A549 (cell line): ENCODE measurements at regions not wholly inside any gene's neighbourhood (a gene's known extent, or its start where the extent isn't known, plus 50 kb on each side); places are given as distances from the start of the nearest gene placed in this dataset.

ENCODE experiments used
- ATAC-seq, 2 experiments: fragments of 200-7000 bp in 1 of 2; fragments of >200 bp in 1 of 2; cut with Nextera tagmentation in 1 of 2; cut with Tn5 transposase in 1 of 2; 3 replicates each; pipeline versions ENCODE4 v1.8.0 to v1.9.1; 2018 to 2020; ENCODE audit warnings: mild to moderate bottlenecking in 1 of 2, moderate library complexity in 1 of 2
- CTCF ChIA-PET: fragments of 300-600 bp; sonication (Branson Sonifier 250); formaldehyde crosslinking; extraction: SDS; loops from one replicate; lab custom pipeline; 2021; ENCODE audit warnings: antibody characterized with exemption, inconsistent platforms; lab: Yijun Ruan, JAX
- POLR2A ChIA-PET: fragments of 350-600 bp; formaldehyde crosslinking; extraction: SDS; loops from one replicate; lab custom pipeline; 2021; ENCODE audit warnings: antibody characterized with exemption, inconsistent platforms; lab: Yijun Ruan, JAX
- DNase-seq, 2 experiments: peaks; one replicate each; pipeline versions ENCODE4 v3.0.0 to v3.0.0-alpha.2; 2011 to 2016; ENCODE audit warnings: low read depth in 1 of 2, low spot score in 1 of 2
- FAIRE-seq: peaks from 2 replicates; lab custom pipeline; 2011; peaks lifted over from hg19 to GRCh38; lab: Jason Lieb, UNC
- H3K27ac ChIP-seq, 2 experiments: fragments of >200 bp; sonication (Bioruptor Twin); formaldehyde crosslinking; 3 replicates each; pipeline ENCODE4 v1.5.1; 2016 to 2017
- H3K4me1 ChIP-seq: fragments of >200 bp; sonication (Bioruptor Twin); formaldehyde crosslinking; 3 replicates; pipeline ENCODE4 v1.6.1; 2016
- H3K4me2 ChIP-seq: fragments of >200 bp; sonication (Bioruptor Twin); formaldehyde crosslinking; 3 replicates; pipeline ENCODE4 v1.6.1; 2016
- H3K4me3 ChIP-seq: fragments of >200 bp; sonication (Bioruptor Twin); formaldehyde crosslinking; 3 replicates; pipeline ENCODE4 v1.5.1; 2016
- H3K9me3 ChIP-seq: fragments of >200 bp; sonication (Bioruptor Twin); formaldehyde crosslinking; 3 replicates; pipeline ENCODE4 v1.6.1; 2016
- CBX8 ChIP-seq: fragments of 200-600 bp; sonication (generic); IDR thresholded peaks from 2 replicates; pipeline ENCODE4 v1.6.1; 2016
- CHD4 ChIP-seq: fragments of 200-600 bp; sonication (generic); IDR thresholded peaks from 2 replicates; pipeline ENCODE4 v1.6.1; 2016; ENCODE audit warnings: antibody characterized with exemption, mild to moderate bottlenecking, borderline replicate concordance
- EHF ChIP-seq: fragments of 250-450 bp; sonication (Bioruptor Pico); IDR thresholded peaks from 2 replicates; pipeline ENCODE4 v1.5.0; 2020; ENCODE audit warnings: mild to moderate bottlenecking
- FOSB ChIP-seq: fragments of 250-450 bp; sonication (Bioruptor Pico); IDR thresholded peaks from 2 replicates; pipeline ENCODE4 v1.5.0; 2020; ENCODE audit warnings: mild to moderate bottlenecking, moderate library complexity
- FOXS1 ChIP-seq: fragments of 250-450 bp; sonication (Bioruptor Pico); IDR thresholded peaks from 2 replicates; pipeline ENCODE4 v1.5.0; 2020; ENCODE audit warnings: mild to moderate bottlenecking, moderate library complexity
- HEYL ChIP-seq: fragments of 250-450 bp; sonication (Bioruptor Pico); IDR thresholded peaks from 2 replicates; pipeline ENCODE4 v1.8.0; 2021; ENCODE audit warnings: mild to moderate bottlenecking, moderate library complexity
- HOXA7 ChIP-seq: fragments of 250-450 bp; sonication (Bioruptor Pico); IDR thresholded peaks from 2 replicates; pipeline ENCODE4 v1.5.0; 2020; ENCODE audit warnings: mild to moderate bottlenecking, moderate library complexity
- JUN ChIP-seq, 2 experiments: fragments of >200 bp; sonication (Bioruptor Twin); formaldehyde crosslinking; IDR thresholded peaks; 2 replicates in 1 of 2; 3 replicates in 1 of 2; pipeline ENCODE4 v1.6.1; 2016 to 2017
- JUNB ChIP-seq: fragments of >200 bp; sonication (Bioruptor Twin); formaldehyde crosslinking; IDR thresholded peaks from 2 replicates; pipeline ENCODE4 v1.6.1; 2016
- NFE2L2 ChIP-seq: fragments of 150-350 bp; conservative IDR thresholded peaks from 2 replicates; pipeline ENCODE4 v1.6.1; 2014; ENCODE audit warnings: low read length
- NR3C1 ChIP-seq: fragments of >200 bp; sonication (Bioruptor Twin); formaldehyde crosslinking; IDR thresholded peaks from 3 replicates; pipeline ENCODE4 v1.6.1; 2017
- RCOR1 ChIP-seq: fragments of 150-350 bp; IDR thresholded peaks from 2 replicates; pipeline ENCODE4 v1.6.1; 2014; ENCODE audit warnings: antibody characterized with exemption, low read length, low read depth
- RFX5 ChIP-seq: fragments of 450-650 bp; IDR thresholded peaks from 2 replicates; pipeline ENCODE4 v1.7.1; 2014; ENCODE audit warnings: antibody characterized with exemption, mild to moderate bottlenecking, moderate library complexity
- SMC3 ChIP-seq: fragments of >200 bp; sonication (Bioruptor Twin); formaldehyde crosslinking; IDR thresholded peaks from 3 replicates; pipeline ENCODE4 v1.6.1; 2018; ENCODE audit warnings: inconsistent platforms
- TP53 ChIP-seq: fragments of 250-450 bp; sonication (Bioruptor Pico); IDR thresholded peaks from 2 replicates; pipeline ENCODE4 v1.5.0; 2021; ENCODE audit warnings: mild to moderate bottlenecking, moderate library complexity
- ZC3H11A ChIP-seq: fragments of 450-650 bp; IDR thresholded peaks from 2 replicates; pipeline ENCODE4 v1.6.1; 2014; ENCODE audit warnings: antibody characterized with exemption, mild to moderate bottlenecking
- ZNF302 ChIP-seq: fragments of 250-450 bp; sonication (Bioruptor Pico); IDR thresholded peaks from 2 replicates; pipeline ENCODE4 v1.9.0; 2021; ENCODE audit warnings: inconsistent platforms, mild to moderate bottlenecking, moderate library complexity
- WGBS: methylation state at CpG from one replicate; pipeline ENCODE4 v1.1.6; 2017; ENCODE audit errors: missing lambda C conversion rate; 5-methylcytosine and 5-hydroxymethylcytosine counted together
- TF ChIP-seq, protein P1 (sequence below): fragments of >200 bp; sonication (Bioruptor Twin); formaldehyde crosslinking; IDR thresholded peaks from 3 replicates; pipeline ENCODE4 v1.5.1; 2016
- TF ChIP-seq, protein P2 (sequence below): fragments of >200 bp; sonication (Bioruptor Twin); formaldehyde crosslinking; IDR thresholded peaks from 2 replicates; pipeline ENCODE4 v1.6.1; 2016
- TF ChIP-seq, protein P3 (sequence below): IDR thresholded peaks from 2 replicates; pipeline ENCODE4 v1.6.1; 2012
- TF ChIP-seq, protein P4 (sequence below): fragments of 200-600 bp; sonication (generic); IDR thresholded peaks from 2 replicates; pipeline ENCODE4 v1.6.1; 2016; ENCODE audit warnings: antibody characterized with exemption, mild to moderate bottlenecking, moderate library complexity
- TF ChIP-seq, protein P5 (sequence below): IDR thresholded peaks from 2 replicates; pipeline ENCODE4 v1.6.1; 2012; ENCODE audit warnings: low read depth, borderline replicate concordance

DNA sequence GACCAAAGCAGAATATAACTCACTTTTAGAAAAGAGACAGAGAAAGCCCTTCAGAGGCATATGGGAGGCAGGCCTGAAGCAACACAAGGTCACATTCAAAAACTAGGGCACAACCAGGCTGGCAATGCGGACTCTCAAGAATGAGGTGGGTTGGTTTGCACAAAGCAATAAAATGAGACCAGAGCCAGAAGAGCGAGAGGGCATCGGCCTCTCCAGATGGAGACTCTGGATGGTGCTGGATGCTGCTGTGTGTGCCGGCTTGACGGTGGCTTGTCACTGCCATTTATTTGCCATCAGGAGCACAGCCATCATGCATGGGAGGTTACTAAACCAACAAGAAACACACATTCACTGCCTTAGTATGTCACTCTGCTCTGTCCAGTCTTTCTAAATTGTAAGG lies 649.4 kb downstream of the DIAPH3 start:
- Histone ChIP-seq H3K27ac (no peak overlapping the region), H3K4me3 (no peak overlapping the region), H3K4me2 (no peak overlapping the region), H3K9me3 (no peaks in the 10 kb centered on the region), H3K4me1 (no peaks in the 10 kb centered on the region)
- ChIA-PET POLR2A (no interaction called here), CTCF (no interaction called here)
- TF ChIP-seq SMC3 (no peak), ZNF302 (no peak), CHD4 (no peak), ZC3H11A (no peak), CBX8 (no peak), RCOR1 (no peak), FOXS1 (CRISPR knock-in tag) (no peak), FOSB (no peak), RFX5 (no peak), JUNB (no peak), JUN (IDR thresholded peaks at IDR 0.05) (no peak)
- TF ChIP-seq, protein P1, sequence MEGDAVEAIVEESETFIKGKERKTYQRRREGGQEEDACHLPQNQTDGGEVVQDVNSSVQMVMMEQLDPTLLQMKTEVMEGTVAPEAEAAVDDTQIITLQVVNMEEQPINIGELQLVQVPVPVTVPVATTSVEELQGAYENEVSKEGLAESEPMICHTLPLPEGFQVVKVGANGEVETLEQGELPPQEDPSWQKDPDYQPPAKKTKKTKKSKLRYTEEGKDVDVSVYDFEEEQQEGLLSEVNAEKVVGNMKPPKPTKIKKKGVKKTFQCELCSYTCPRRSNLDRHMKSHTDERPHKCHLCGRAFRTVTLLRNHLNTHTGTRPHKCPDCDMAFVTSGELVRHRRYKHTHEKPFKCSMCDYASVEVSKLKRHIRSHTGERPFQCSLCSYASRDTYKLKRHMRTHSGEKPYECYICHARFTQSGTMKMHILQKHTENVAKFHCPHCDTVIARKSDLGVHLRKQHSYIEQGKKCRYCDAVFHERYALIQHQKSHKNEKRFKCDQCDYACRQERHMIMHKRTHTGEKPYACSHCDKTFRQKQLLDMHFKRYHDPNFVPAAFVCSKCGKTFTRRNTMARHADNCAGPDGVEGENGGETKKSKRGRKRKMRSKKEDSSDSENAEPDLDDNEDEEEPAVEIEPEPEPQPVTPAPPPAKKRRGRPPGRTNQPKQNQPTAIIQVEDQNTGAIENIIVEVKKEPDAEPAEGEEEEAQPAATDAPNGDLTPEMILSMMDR = no peak
- no peak for FAIRE-seq
- WGBS = 78% methylated on average over 5 of the region's 5 CpGs
- DNase-seq = no peak
- ATAC-seq = no peak

DNA sequence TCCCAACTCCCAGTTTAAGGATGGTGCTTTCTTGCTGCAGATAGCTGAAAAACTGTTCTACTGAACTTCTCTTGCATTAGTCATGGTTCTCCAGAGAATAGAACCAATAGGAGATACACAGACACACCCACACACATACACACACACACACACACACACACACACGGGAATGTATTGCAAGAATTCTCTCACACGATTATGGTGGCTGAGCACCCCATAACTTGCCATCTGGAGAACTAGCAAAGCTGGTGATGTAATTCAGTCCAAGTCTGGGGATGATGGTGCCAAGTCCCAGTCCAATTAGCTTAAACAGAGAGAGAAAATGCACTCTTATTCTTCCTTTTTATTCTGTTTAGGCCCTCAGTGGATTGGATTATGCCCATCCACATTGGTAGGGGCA lies 643.9 kb downstream of the DIAPH3 start:
- FAIRE-seq (no peak), ATAC-seq (no peak), DNase-seq (no peak)
- Histone ChIP-seq H3K4me3 (no peak overlapping the region), H3K4me2 (no peak overlapping the region), H3K27ac (no peak overlapping the region), H3K9me3 (no peaks in the 10 kb centered on the region), H3K4me1 (no peaks in the 10 kb centered on the region)
- WGBS = 7% methylated on average over 2 of the region's 2 CpGs
- TF ChIP-seq RCOR1 (no peak), FOXS1 (CRISPR knock-in tag) (no peak), EHF (CRISPR knock-in tag) (no peak), JUN (IDR thresholded peaks at IDR 0.05) (no peak), RFX5 (no peak), NFE2L2 (no peak), CBX8 (no peak), HEYL (CRISPR knock-in tag) (no peak), TP53 (CRISPR knock-in tag) (no peak), HOXA7 (no peak), ZNF302 (no peak), NR3C1 (no peak)
- TF ChIP-seq, protein P2, sequence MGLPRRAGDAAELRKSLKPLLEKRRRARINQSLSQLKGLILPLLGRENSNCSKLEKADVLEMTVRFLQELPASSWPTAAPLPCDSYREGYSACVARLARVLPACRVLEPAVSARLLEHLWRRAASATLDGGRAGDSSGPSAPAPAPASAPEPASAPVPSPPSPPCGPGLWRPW = no peak
- TF ChIP-seq, protein P3, sequence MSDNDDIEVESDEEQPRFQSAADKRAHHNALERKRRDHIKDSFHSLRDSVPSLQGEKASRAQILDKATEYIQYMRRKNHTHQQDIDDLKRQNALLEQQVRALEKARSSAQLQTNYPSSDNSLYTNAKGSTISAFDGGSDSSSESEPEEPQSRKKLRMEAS = no peak
- TF ChIP-seq, protein P1 = no peak
- TF ChIP-seq, protein P4, sequence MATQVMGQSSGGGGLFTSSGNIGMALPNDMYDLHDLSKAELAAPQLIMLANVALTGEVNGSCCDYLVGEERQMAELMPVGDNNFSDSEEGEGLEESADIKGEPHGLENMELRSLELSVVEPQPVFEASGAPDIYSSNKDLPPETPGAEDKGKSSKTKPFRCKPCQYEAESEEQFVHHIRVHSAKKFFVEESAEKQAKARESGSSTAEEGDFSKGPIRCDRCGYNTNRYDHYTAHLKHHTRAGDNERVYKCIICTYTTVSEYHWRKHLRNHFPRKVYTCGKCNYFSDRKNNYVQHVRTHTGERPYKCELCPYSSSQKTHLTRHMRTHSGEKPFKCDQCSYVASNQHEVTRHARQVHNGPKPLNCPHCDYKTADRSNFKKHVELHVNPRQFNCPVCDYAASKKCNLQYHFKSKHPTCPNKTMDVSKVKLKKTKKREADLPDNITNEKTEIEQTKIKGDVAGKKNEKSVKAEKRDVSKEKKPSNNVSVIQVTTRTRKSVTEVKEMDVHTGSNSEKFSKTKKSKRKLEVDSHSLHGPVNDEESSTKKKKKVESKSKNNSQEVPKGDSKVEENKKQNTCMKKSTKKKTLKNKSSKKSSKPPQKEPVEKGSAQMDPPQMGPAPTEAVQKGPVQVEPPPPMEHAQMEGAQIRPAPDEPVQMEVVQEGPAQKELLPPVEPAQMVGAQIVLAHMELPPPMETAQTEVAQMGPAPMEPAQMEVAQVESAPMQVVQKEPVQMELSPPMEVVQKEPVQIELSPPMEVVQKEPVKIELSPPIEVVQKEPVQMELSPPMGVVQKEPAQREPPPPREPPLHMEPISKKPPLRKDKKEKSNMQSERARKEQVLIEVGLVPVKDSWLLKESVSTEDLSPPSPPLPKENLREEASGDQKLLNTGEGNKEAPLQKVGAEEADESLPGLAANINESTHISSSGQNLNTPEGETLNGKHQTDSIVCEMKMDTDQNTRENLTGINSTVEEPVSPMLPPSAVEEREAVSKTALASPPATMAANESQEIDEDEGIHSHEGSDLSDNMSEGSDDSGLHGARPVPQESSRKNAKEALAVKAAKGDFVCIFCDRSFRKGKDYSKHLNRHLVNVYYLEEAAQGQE = no peak
- TF ChIP-seq, protein P5, sequence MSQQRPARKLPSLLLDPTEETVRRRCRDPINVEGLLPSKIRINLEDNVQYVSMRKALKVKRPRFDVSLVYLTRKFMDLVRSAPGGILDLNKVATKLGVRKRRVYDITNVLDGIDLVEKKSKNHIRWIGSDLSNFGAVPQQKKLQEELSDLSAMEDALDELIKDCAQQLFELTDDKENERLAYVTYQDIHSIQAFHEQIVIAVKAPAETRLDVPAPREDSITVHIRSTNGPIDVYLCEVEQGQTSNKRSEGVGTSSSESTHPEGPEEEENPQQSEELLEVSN = no peak
- ChIA-PET CTCF (interaction anchor here (1.5 kb wide), 1 partner anchor 9 kb away, joined by 3 read pairs; no protein-coding TSS in a partner anchor), POLR2A (no interaction called here)
